Right kidney (tissue), 1 donor: ENCODE measurements at regions not wholly inside any gene's neighbourhood (a gene's known extent, or its start where the extent isn't known, plus 50 kb on each side); places are given as distances from the start of the nearest gene placed in this dataset.

Experiments used
- DNase-seq: peaks from one replicate; pipeline ENCODE4 v3.0.0-alpha.2; 2016

GRCh38 chr10:83252596-83252995, 886.7 kb upstream of the GHITM start:
- no peak for DNase-seq

GRCh38 chr10:83253011-83253671, 886.2 kb upstream of the GHITM start:
- no peak for DNase-seq

GRCh38 chr10:83254698-83255097, 884.6 kb upstream of the GHITM start:
- DNase-seq, result no peak

- DNase-seq, result no peak
Observed at GRCh38 chr10:83262434-83262833, 876.9 kb upstream of the GHITM start.

DNA sequence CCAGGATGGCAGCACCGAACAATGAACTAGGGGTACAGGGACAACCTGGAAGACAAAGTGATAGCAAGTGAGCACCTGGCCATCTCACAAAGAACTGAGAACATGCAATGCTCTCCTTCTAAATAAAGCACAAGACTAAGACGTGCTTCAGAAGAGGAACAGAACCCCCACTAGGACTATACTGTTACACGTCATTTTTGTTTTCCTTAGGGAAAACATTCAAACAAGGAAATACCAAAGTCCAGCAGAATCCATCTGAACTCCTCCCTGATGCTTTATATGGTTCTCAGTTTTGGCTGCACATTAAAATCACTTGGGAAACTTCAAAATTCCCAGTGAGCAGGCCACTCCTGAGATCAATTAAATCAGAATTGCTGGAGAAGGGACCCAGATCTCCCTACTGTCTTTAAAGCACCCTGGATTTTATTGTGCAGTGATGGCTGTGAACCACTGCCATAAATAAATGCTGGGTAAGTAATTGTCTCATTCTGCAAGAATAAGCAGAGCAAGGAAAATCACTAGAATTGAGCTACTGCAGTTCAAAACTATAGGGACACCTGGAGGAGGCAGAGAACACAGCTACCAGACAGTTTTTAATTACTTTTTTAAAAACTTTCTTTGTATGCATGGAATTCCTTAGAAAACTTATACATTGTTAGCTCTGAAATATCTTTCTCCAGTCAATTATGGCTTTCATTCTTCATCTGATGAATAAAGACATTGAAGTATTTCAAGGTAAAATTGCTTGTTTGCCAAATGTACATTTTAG, 866.5 kb upstream of the GHITM start:
- DNase-seq, result no peak

DNA sequence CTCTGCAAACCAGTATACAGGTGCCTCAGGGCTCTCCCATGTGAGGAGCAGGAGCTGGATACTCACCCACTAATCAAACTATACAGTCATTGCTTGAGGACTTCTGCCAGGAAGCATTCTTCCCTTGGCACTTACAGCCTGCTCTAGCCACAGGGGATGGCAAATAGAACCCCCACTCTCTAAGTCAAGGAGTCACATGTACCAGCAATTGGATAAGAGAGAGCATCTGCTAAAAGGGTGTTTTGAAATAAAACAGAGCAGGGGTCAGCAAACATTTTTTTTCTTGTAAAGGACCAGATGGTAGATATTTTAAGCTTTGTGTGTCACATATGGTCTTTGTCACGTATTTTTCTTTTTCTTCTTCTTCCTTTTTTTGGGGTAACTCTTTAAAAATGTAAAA, 865.2 kb upstream of the GHITM start:
- DNase-seq, result no peak

GRCh38 chr10:83276971-83277370, 862.3 kb upstream of the GHITM start:
- DNase-seq, result no peak

GRCh38 chr10:83283151-83283550, 856.2 kb upstream of the GHITM start:
- DNase-seq, result no peak

DNA sequence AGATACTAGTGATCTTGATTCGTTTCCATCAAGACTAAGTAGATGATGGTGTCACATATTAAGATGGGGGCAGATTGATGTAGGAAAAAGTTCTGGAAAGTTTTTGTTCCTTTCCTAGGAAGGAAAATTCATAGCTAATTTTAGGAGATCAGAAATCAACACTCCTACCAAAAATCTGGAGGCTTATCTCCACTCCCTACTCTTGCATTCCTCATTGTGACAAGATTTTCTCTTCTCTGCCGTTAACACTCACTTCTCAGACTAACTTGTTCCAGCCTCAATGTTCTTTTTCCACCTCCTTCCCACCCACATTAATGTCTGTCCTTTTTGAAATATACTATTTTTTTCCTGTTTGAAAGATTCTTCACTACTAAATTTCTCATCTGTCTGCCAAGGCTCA, 851.9 kb upstream of the GHITM start:
- no peak for DNase-seq

GRCh38 chr10:83289373-83289772, 849.9 kb upstream of the GHITM start:
- no peak for DNase-seq

DNA sequence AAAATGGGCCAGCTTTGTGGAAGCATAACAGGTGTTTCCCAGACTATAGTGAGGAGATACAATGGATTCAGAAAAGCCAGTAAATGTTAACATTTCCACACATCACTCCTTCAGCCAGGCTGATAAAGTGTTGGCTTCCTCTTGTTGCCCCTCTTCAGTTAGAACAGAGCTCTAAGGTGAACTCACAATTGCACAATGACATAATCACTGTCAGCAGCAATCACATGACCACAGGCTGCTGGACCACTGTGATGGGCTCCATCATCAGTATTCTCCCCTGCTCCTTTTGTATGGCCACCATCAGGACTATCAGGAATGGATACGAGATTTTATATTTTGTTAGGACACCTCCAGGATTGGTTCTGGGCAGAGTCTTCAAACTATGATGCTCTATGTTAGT, 849.4 kb upstream of the GHITM start:
- no peak for DNase-seq

GRCh38 chr10:83301732-83302131, 837.6 kb upstream of the GHITM start:
- DNase-seq, result no peak

GRCh38 chr10:83302623-83303022, 836.7 kb upstream of the GHITM start:
- DNase-seq, result no peak

DNA sequence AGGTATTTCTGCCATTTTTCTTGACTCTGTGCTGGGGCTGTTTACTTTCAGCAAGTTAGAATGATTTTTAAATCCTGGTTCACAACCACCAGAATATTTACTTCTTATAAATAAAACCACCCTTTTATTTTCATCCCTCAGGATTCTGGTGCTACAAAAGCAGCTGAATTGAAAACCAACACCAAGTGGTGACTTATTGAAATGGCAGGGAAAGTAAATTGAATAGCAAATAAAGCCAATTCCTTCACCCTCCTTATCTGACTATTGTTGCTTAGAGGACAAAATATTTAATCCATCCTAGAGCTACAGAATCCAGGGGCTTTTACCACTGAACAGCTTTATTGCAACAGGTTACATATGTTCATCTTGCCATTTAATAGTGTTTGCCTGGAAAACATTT, 828.6 kb upstream of the GHITM start:
- no peak for DNase-seq

GRCh38 chr10:83312570-83312969, 826.7 kb upstream of the GHITM start:
- no peak for DNase-seq

DNA sequence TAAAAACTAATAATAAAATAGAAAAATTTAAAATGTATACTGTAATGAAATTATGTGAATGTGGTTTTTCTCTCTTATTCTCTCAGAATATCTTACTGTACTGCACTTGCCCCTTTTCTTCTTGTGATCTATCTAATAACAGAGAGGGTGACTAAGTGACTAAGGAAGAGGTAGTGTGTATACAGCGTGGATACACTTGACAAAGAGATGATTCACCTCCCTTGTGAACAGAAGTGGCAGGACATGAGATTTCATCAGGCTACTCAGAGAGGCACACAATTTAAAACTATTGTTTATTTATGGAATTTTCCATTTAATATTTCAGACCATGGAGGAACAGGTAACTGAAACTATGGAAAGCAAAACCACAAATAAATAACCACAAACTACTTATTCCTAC, 806.6 kb upstream of the GHITM start:
- no peak for DNase-seq

GRCh38 chr10:83333566-83333965, 805.7 kb upstream of the GHITM start:
- DNase-seq, result no peak

- no peak for DNase-seq
Observed at GRCh38 chr10:83343676-83344075, 795.6 kb upstream of the GHITM start.

- no peak for DNase-seq
Observed at GRCh38 chr10:83346266-83346910, 792.9 kb upstream of the GHITM start.

DNA sequence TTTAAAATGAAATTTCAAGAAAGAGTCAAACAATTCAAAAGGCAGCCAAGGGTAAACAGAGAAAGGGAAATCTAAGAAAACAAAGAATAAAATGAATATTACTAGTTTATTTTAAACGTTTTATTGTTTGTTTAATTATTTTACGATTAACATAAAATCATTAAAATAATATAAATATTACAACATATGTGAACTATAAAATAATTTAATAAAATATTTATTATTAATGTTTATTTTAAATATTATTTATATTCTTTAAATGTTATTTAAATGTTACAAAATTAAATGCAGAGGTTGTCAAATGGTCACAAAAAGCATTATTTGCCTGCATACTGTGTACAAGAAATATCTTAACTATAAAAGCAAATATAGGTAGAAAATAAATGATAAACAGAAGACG, 786.7 kb upstream of the GHITM start:
- no peak for DNase-seq

GRCh38 chr10:83354456-83354855, 784.9 kb upstream of the GHITM start:
- DNase-seq, result no peak

DNA sequence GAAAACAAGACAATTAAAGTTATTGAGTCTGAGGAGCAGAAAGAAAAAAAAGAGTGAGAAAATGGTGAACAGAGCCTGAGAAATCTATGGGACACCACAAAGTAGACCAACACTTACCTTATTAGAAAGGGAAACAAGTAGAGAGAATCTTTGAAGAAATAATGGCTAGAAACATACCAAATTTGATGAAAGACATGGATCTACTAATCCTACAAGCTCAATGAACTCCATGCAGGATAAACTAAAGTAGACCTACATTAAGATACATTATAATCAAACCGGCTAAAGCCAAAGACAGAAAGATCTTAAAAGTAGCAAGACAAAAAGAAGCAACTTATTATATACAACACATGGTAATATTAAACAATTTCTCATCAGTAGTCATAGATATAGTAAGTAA, 782.3 kb upstream of the GHITM start:
- DNase-seq, result no peak

DNA sequence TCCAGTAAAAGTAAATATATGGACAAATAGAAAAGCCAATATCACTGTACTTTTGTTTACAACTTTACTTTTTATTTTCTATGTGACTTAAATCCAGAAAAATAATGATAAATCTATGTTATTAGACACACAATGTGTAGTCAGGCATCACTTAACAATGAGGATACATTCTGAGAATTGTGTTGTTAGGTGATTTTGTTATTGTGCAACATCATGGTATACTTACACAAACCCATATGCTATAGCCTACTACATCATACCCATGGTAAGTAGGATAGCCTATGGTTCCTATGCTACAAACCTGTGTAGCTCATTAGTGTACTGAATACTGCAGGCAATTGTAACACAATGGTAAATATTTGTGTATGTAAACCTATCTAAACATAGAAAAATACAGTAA, 781.7 kb upstream of the GHITM start:
- no peak for DNase-seq

- DNase-seq, result no peak
Observed at GRCh38 chr10:83367036-83367435, 772.3 kb upstream of the GHITM start.
